GM12892 (cell line): ENCODE measurements at regions not wholly inside any gene's neighbourhood (a gene's known extent, or its start where the extent isn't known, plus 50 kb on each side); places are given as distances from the start of the nearest gene placed in this dataset.

Experiments used
- POLR2A ChIP-seq: IDR thresholded peaks from 2 replicates; pipeline ENCODE4 v1.6.1; 2011; ENCODE audit warnings: low read depth, low read length, control low read depth
- POLR2AphosphoS5 ChIP-seq: IDR thresholded peaks from 2 replicates; pipeline ENCODE4 v1.6.1; 2011; ENCODE audit warnings: low read depth, low read length, control low read depth
- TAF1 ChIP-seq: IDR thresholded peaks from 2 replicates; pipeline ENCODE4 v1.6.1; 2011; ENCODE audit warnings: low read depth, mild to moderate bottlenecking, control low read depth, low read length, borderline replicate concordance

GRCh38 chr4:186878203-186878776 lies 154.6 kb upstream of the FAT1 start:
- TF ChIP-seq POLR2AphosphoS5: no peak
- no peak for TF ChIP-seq TAF1
- TF ChIP-seq POLR2A: no peak
